CD14-positive monocyte (primary cell): ENCODE measurements at regions not wholly inside any gene's neighbourhood (a gene's known extent, or its start where the extent isn't known, plus 50 kb on each side); places are given as distances from the start of the nearest gene placed in this dataset.
A peak's percentile ranks its signal among the peaks of the same experiment; 100 is the strongest.

Experiments
- DNase-seq, 3 donors: peaks; one replicate each; pipeline ENCODE4 v3.0.0-alpha.2; 2011 to 2022
- H2AFZ ChIP-seq: 2 replicates; pipeline ENCODE4 v1.6.0; 2012; ENCODE audit warnings: mild to moderate bottlenecking, low read depth, low read length, inconsistent platforms; ENCODE audit not compliant: insufficient read depth, poor library complexity, severe bottlenecking
- H3K27ac ChIP-seq, 2 donors: 1 replicate in 1 of 2; 2 replicates in 1 of 2; pipeline ENCODE4 v1.5.1; 2012 to 2013; ENCODE audit warnings: low read length in 2 of 2, control low read depth in 1 of 2, inconsistent platforms in 1 of 2, low read depth in 1 of 2, mild to moderate bottlenecking in 1 of 2
- H3K27me3 ChIP-seq, 2 donors: one replicate each; pipeline versions ENCODE4 v1.6.0 to v1.6.1; 2011 to 2013; ENCODE audit warnings: low read length in 2 of 2; ENCODE audit not compliant: control insufficient read depth in 2 of 2, insufficient read depth in 2 of 2
- H3K36me3 ChIP-seq, 2 donors: replicated peaks in 1 of 2; 1 replicate in 1 of 2; 2 replicates in 1 of 2; pipeline versions ENCODE4 v1.5.1 to v1.6.1; 2012 to 2013; ENCODE audit warnings: low read length in 2 of 2, control low read depth in 1 of 2, inconsistent platforms in 1 of 2, mild to moderate bottlenecking in 1 of 2; ENCODE audit not compliant: insufficient read depth in 2 of 2, control insufficient read depth in 1 of 2
- H3K4me1 ChIP-seq, 2 donors: 1 replicate in 1 of 2; 2 replicates in 1 of 2; pipeline versions ENCODE4 v1.5.1 to v1.6.1; 2012 to 2013; ENCODE audit warnings: low read length in 2 of 2, control low read depth in 1 of 2, inconsistent platforms in 1 of 2, mild to moderate bottlenecking in 1 of 2, moderate library complexity in 1 of 2; ENCODE audit not compliant: insufficient read depth in 2 of 2, control insufficient read depth in 1 of 2
- H3K4me2 ChIP-seq: replicated peaks from 2 replicates; pipeline ENCODE3; 2012; ENCODE audit warnings: low read length, moderate library complexity, mild to moderate bottlenecking; ENCODE audit not compliant: poor library complexity, severe bottlenecking; ENCODE audit errors: extremely low read depth
- H3K4me3 ChIP-seq, 3 experiments: fragments of 200-600 bp in 1 of 3; sonication (generic) in 1 of 3; replicated peaks in 1 of 3; 1 replicate in 2 of 3; 2 replicates in 1 of 3; pipeline ENCODE4 v1.5.1; 2011 to 2013; ENCODE audit warnings: low read length in 3 of 3, mild to moderate bottlenecking in 3 of 3, control low read depth in 2 of 3, low read depth in 2 of 3, inconsistent platforms in 1 of 3, moderate library complexity in 1 of 3
- H3K79me2 ChIP-seq: 2 replicates; pipeline ENCODE4 v1.6.0; 2012; ENCODE audit warnings: mild to moderate bottlenecking, control low read depth, inconsistent platforms, low read length, moderate library complexity; ENCODE audit not compliant: insufficient read depth
- H3K9ac ChIP-seq: 2 replicates; pipeline ENCODE4 v1.6.0; 2017; ENCODE audit warnings: low read length, mild to moderate bottlenecking; ENCODE audit not compliant: insufficient read depth, poor library complexity, severe bottlenecking
- H3K9me3 ChIP-seq, 2 donors: replicated peaks in 1 of 2; 1 replicate in 1 of 2; 2 replicates in 1 of 2; pipeline versions ENCODE4 v1.5.1 to v1.6.1; 2012 to 2013; ENCODE audit warnings: low read length in 2 of 2, control low read depth in 1 of 2; ENCODE audit not compliant: control insufficient read depth in 1 of 2, insufficient read depth in 1 of 2
- H4K20me1 ChIP-seq: 2 replicates; pipeline ENCODE4 v1.6.0; 2012; ENCODE audit warnings: mild to moderate bottlenecking, low read length, control low read depth, moderate library complexity; ENCODE audit not compliant: insufficient read depth
- H3K27ac Mint-ChIP-seq, 7 donors: one replicate each; pipeline ENCODE4 v1.8.0; 2020; ENCODE audit warnings: mild to moderate bottlenecking in 7 of 7, mixed read lengths in 7 of 7, moderate library complexity in 6 of 7, inconsistent platforms in 2 of 7
- H3K27me3 Mint-ChIP-seq, 3 donors: one replicate each; pipeline ENCODE4 v1.8.0; 2021 to 2022; ENCODE audit warnings: low read depth in 3 of 3, mild to moderate bottlenecking in 3 of 3, mixed read lengths in 3 of 3, moderate library complexity in 3 of 3, inconsistent platforms in 1 of 3
- H3K36me3 Mint-ChIP-seq, 2 donors: one replicate each; pipeline ENCODE4 v1.8.0; 2020; ENCODE audit warnings: mixed read lengths in 2 of 2, inconsistent platforms in 1 of 2, mild to moderate bottlenecking in 1 of 2
- H3K4me1 Mint-ChIP-seq: one replicate; pipeline ENCODE4 v1.8.0; 2020; ENCODE audit warnings: mild to moderate bottlenecking, mixed read lengths
- H3K4me3 Mint-ChIP-seq, 2 donors: one replicate each; pipeline ENCODE4 v1.8.0; 2020; ENCODE audit warnings: mild to moderate bottlenecking in 2 of 2, mixed read lengths in 2 of 2, moderate library complexity in 1 of 2
- H3K9me3 Mint-ChIP-seq, 7 donors: one replicate each; pipeline ENCODE4 v1.8.0; 2020 to 2022; ENCODE audit warnings: mixed read lengths in 7 of 7, mild to moderate bottlenecking in 6 of 7, moderate library complexity in 6 of 7, inconsistent platforms in 2 of 7
- CTCF ChIP-seq: fragments of 200-600 bp; IDR thresholded peaks from one replicate; pipeline ENCODE4 v1.8.0; 2022; ENCODE audit warnings: antibody characterized with exemption, mild to moderate bottlenecking
- WGBS: methylation state at CpG from one replicate; pipeline ENCODE4 v1.1.5; 2013; ENCODE audit warnings: missing lambda C conversion rate; ENCODE audit not compliant: insufficient coverage; 5-methylcytosine and 5-hydroxymethylcytosine counted together
- intact Hi-C, 2 donors: fragments of 100-400 bp; cut with micrococcal nuclease; formaldehyde crosslinking; loops; one replicate each; pipeline versions ENCODE4 v1.15.0 to v1.15.1; 2023

DNA sequence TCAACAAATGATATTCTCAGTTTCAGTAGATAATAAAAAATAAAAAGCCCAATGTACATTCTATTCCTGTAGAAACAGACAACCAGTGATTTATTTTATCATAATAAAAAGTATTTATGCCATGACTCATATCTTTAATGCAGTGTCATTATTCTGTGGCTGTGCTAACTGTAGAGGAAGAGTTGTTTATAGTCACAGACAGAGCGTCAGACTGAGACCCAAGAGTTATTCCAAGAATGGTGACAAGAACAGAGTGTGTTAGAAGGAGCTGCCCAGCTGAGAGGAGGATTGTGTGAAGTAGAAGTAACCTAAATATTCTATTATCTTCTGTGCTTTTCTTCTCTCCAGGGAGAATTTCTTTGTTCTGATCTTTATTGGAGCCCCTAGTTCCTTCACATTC is 210.7 kb downstream of the PPP1R2C start:
- Mint-ChIP-seq H3K4me1 (no peaks in the 10 kb centered on the region), H3K4me3 (no peak overlapping the region), H3K9me3 (peaks cover 0 to 6% (median 2%) of the 10 kb centered on the region in 7 donors), H3K27me3 (peaks cover 0 to 3% (median 0%) of the 10 kb centered on the region in 3 donors), H3K27ac (no peak overlapping the region), H3K36me3 (no peaks in the 10 kb centered on the region)
- no peak overlapping the region for H3K4me2 ChIP-seq
- H3K4me1 ChIP-seq: no peaks in the 10 kb centered on the region
- no peak for TF ChIP-seq CTCF
- no peak overlapping the region for H3K27ac ChIP-seq
- no peak overlapping the region for H3K4me3 ChIP-seq
- no peak overlapping the region for H2AFZ ChIP-seq
- no peak overlapping the region for H3K9ac ChIP-seq
- H3K27me3 ChIP-seq: no peaks in the 10 kb centered on the region
- no peaks in the 10 kb centered on the region for H3K9me3 ChIP-seq
- H3K36me3 ChIP-seq: no peaks in the 10 kb centered on the region
- DNase-seq: no peak
- no peaks in the 10 kb centered on the region for H4K20me1 ChIP-seq
- H3K79me2 ChIP-seq: no peaks in the 10 kb centered on the region
- no CpG with 5 or more reads among the region's 1 CpG for WGBS
- intact Hi-C loops: no loop called here

- H2AFZ ChIP-seq: no peak overlapping the region
- intact Hi-C loops: no loop called here
- no peak overlapping the region for H3K4me3 ChIP-seq
- H3K4me3 Mint-ChIP-seq: no peak overlapping the region
- no peak for TF ChIP-seq CTCF
- H3K4me2 ChIP-seq: no peak overlapping the region
- DNase-seq: no peak
- H4K20me1 ChIP-seq: no peaks in the 10 kb centered on the region
- H3K9ac ChIP-seq: no peak overlapping the region
- no peaks in the 10 kb centered on the region for H3K4me1 Mint-ChIP-seq
- no peaks in the 10 kb centered on the region for H3K27me3 ChIP-seq
- no peaks in the 10 kb centered on the region for H3K36me3 Mint-ChIP-seq
- H3K27ac ChIP-seq: no peak overlapping the region
- peak overlapping the region in 1 of 7 donors; percentile 45 for H3K27ac Mint-ChIP-seq
- H3K79me2 ChIP-seq: no peaks in the 10 kb centered on the region
- no peaks in the 10 kb centered on the region for H3K9me3 ChIP-seq
- H3K27me3 Mint-ChIP-seq: peaks cover 0 to 1% (median 0%) of the 10 kb centered on the region in 3 donors
- peaks cover 0 to 6% (median 0%) of the 10 kb centered on the region in 7 donors for H3K9me3 Mint-ChIP-seq
- no peaks in the 10 kb centered on the region for H3K4me1 ChIP-seq
- H3K36me3 ChIP-seq: no peaks in the 10 kb centered on the region
- WGBS: no CpG with 5 or more reads among the region's 2 CpGs
Observed at GRCh38 chrX:42565739-42566138, 212.2 kb downstream of the PPP1R2C start.
